ENCODE measurements at regions not wholly inside any gene's neighbourhood (a gene's known extent, or its start where the extent isn't known, plus 50 kb on each side); places are given as distances from the start of the nearest gene placed in this dataset.
"Not testable (repeated sequence)": the region's sequence is repeated elsewhere in the genome, so short reads cannot be mapped to it uniquely, and the experiment has no call there.

GRCh38 chr17:77562361-77562760 is 396.1 kb upstream of the TNRC6C start:
- not testable (repeated sequence) for DNase-seq

DNA sequence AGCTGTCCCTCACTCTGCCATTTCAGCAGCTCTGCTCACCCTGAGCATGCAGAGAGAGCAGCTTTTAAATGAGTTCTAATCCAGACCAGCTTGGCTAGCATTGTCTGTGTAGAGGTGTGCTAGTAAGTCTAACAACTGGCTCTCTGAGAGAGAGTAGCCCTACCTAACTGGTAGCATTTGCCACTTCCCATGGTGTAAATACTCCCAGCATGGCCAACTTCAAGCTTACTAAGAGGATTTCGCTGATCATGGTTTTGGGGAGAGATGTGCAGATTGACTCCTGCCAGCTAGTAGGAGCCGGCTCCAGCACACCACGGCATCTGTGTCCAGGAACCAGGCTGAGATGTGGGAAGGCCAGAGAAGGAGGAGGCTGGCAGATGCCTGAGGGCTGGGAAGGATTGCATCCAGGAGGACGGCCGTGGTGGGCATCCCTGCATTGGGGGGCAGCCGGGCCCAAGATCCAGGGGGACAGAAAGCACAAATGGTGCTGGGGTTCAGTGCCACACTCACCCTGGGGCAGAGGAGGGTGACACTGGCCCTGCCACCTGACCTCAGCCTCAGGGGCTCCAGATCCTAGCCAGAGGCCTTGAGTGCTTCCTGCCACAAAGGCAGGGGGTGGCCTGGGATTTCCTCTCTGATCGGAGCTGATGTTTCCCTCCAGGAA is 394.9 kb upstream of the TNRC6C start:
- DNase-seq, result no peak

DNA sequence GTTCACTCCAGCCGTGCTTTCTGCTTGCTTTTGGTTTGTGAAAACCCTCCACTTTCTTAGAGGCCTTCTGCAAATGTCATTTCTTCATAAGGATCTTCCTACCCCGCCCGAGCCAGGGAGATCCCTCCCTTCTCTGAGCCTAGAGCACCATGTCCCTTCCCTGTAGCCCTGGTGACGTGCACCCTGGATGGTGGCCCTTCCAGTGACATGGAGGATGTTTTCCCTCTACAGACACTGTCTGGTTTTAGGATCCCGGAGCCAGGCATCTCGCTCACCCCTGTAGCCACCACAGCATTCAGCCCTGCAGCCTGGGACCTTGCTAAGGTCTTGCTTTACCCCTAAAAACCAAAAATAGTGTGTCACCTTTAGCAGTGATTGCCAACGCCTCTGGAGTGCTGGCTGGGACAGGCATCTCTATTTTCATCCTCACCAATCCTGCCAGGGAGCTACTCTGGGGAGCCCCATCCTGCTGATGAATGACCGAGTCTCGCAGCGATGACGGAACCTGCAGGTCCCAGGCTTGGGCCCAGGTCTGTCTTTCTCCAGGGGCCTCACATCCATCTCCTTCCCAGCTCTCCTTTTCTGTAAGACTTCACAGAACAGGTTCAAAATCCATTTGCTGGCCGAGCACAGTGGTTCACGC is 394.1 kb upstream of the TNRC6C start:
- no peak for DNase-seq

- no peak for DNase-seq
Measured at GRCh38 chr17:77565166-77565565, 393.3 kb upstream of the TNRC6C start.

GRCh38 chr17:77566151-77566550 is 392.4 kb upstream of the TNRC6C start:
- no peak for DNase-seq

DNA sequence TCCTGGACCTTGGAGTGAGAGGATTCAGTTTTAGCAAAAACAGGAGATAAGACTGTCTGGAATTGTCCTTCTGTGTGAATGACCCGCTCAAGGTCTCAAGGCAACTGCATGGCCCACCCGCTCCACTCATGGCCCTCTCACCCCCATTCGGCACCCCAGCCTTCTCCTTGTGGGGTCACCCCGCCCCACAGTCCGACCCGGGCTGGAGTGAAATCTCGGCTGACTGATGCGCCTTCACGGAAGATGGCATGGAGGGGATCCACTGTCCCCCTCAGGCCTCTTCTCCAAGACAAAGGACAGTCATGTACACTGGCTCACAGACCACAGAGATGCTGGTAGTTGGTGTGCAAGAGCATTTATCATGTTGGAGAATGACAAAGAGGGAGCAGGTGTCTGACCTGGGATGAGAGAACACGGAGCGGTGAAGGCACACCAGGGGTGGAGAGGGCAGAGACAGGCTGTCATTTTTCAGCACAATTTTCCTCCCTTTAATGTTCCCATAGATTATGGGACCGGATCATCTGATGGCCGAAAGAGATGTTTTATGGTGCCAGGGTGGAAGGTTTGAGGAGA is 391.9 kb upstream of the TNRC6C start:
- DNase-seq, result no peak

- DNase-seq, result no peak
Measured at GRCh38 chr17:77568540-77568939, 390.0 kb upstream of the TNRC6C start.

DNA sequence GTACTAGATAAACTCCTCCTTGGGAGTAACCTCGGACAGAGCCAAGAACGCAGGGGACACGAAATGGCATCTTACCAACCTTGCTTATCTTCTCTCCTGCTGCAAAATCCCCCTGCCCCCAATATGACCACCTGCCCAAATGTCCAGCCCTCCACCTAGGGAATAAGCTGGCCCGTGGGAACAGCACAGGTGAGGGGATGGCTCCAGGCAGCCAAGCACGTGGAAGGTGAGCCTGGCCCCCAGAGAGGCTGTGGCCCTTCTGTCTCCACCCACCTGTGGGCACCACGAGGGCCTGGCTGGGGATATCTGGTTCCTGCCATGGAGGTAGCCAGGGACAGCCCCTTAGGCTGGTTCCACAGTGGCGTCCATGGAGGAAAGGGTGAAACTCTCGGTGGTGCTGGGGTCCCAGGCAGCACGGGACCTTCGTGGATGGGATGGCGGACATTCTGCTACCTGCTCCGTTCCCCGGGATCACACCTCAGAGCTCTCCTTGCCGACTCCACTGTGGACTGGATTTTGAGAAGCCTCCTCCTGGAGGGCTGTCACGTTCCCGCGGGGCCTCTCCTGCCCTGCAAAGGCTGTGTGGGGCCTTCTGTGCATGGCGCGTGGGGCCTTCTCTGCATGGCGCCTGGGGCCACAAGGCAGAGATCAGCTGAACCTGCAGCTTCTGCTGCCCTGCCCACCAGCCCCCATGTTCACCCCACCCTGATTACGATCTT is 388.5 kb upstream of the TNRC6C start:
- DNase-seq, result no peak

GRCh38 chr17:77570565-77570898 is 388.0 kb upstream of the TNRC6C start:
- no peak for DNase-seq

GRCh38 chr17:77571155-77571981 is 387.1 kb upstream of the TNRC6C start:
- no peak for DNase-seq

DNA sequence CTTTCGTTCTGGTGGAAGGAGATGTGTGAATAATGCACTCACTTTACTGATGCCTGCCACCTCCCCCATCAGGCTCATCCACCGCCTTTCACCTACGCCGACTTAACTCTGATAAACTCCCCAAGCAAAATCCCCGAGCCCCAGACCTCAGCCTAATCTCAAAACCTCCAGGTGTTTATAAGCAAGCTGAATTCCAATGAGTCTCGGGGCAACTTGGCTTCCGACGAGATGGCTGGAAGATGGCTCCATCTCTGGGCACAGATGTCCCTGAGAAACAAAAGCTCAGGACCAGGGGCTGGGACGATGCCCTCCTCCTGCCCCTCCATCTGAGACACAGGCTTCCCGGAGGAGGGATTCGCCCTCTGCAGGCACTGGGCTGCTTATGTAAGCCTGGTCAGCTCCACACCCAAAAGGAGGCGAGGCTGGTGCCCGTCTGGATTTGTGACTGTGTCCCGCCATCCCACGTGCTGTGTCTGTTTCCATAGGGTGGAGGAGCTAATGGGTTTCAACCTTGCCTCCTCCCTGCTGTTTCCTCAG is 386.4 kb upstream of the TNRC6C start:
- DNase-seq, result no peak

- no peak for DNase-seq
Measured at GRCh38 chr17:77572851-77573250, 385.7 kb upstream of the TNRC6C start.

DNA sequence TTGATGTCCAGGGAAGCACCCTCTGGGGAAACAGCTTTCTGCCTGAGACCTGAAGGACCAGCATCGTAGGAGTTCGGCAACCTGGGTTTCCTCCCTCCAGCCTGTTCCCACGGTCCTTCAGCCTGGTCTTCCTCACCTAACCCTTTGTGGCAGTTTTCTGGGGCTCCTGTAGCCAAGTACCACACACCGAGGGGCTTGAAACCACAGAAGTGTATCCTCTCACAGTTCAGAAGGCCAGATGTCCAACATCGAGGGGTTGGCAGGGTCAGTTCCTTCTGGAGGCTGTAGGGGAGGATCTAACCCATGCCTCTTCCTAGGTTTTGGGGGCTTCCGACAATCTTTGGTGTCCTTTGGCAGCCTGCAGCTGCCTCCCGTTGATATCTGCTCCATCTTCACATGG is 381.0 kb upstream of the TNRC6C start:
- no peak for DNase-seq

GRCh38 chr17:77579131-77579530 is 379.4 kb upstream of the TNRC6C start:
- no peak for DNase-seq

DNA sequence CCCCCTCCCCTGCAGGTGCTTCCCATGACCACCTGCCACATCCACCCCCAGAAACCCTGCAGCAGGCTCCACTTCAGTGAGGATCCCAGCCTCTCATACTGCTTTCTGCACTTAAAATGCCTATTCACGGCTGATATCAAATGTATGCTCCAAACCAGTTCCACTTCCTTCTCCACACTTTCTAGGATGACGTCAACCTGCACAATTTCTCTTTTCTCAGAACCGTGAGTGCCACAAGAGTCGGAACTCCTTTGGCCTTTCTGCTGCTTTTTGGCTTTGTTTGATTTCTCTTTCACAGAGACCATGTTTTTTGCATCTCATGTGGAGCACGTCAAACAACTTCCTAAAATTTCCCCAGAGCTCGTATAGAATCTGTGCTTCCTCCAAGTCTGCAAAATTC is 378.8 kb upstream of the TNRC6C start:
- DNase-seq, result no peak

GRCh38 chr17:77580531-77581270 is 377.8 kb upstream of the TNRC6C start:
- no peak for DNase-seq

- DNase-seq, result no peak
Measured at GRCh38 chr17:77581480-77581879, 377.0 kb upstream of the TNRC6C start.

DNA sequence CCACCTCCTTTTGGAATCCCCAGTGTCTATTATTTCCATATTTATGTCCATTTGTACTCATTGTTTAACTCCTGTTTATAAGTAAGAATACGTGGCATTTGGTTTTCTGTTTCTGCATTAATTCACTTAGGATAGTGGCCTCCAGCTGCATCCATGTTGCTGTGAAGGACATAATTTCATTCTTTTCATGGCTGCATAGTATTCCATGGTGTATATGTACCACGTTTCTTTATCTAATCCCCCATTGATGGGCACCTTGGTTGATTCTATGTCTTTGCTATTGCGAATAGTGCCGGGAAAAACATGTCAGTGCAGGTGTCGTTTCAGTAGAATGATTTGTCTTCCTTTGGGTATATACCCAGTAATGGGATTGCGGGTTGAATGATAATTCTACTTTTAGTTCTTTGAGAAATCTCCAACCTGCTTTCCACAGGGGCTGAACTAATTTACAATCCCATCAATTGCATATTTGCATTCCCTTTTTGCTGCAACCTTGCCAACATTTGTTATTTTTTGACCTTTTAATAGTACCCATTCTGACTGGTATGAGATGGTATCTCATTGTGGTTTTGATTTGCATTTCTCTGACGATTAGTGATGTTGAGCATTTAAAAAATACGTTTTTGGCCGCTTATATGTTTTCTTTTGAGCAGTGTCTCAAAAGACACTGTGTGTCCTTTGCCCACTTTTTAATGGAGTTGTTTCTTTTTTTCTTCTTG is 373.2 kb upstream of the TNRC6C start:
- no peak for DNase-seq

DNA sequence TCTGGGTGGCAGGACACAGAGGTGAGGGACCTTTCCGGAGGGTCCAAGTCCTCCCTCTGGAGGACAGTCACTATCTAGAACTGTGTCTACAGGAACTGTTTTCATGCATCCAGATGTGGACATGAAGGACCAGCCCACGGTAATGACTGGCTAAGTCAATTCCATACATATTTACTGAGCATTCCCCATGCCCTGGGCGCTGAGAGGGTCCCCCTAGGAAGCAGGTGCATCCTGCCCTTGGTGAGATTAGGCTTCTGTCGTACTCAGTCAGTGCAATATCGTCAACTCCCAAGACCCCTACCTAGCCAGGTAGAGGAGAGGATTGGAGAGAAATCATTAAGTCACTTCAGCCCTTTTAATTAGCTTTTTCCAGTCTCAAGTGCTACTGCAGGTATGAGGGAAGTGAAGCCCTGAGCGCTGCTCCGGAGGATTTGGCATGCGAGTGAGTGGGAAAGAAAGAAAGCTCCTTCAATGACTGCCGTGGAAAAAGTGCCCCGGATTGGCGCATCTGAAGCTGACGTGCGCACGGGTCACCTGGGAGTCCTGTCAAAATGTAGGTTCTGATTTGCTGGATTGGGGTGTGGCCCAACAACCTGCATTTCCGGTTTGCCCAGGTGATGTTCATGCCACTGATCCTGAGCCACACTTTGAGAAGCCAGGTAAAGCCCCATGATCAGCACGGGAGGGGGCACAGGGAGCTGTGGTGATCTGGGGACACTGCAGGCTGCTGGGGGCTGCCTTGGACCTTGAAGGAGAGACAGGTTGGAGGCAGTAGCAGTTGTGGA is 367.4 kb upstream of the TNRC6C start:
- no peak for DNase-seq

DNA sequence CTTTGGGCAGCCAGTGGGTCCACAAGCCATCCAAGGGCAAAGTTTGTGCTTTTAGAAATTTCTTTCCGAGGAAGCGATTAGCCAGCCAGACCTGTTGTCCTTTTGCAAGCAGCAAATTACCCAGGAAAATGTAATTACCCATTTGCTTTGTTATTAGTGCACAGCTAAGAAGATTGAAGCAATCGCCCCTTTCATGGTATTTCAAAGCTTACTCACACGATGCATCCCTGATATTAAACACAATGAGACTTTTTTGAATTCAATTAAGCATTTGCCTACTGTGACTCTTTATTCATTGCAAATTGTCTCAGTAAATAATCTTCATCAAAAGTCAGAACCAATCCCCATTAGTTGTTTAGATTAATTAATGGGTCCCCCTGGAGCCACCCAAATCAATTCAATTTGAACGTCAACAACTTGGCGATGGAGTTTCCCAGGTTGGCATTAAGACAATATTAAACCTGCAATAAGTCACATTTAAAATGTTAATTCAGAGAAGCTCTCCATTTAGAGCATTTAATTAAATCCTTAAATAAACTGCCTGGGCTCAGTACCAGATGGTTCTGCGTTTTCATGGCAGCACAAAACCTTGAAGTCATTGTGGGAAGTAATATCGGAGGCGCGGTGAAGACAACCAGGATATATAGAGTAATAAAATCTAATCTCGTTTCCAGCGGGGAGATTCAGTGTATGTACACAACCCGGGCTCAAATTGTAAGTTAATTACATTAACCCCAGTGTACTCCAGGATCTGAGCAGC is 366.2 kb upstream of the TNRC6C start:
- DNase-seq, result no peak

Measured in activated CD4-positive, alpha-beta T cell treated with anti-CD3 and anti-CD28 coated beads, Interleukin-2, Interleukin-6, amounts not matched to agents 100 ng/mL and 50 ng/mL, durations not matched to agents 16 hours and 8 hours (primary cell).